Hematopoietic multipotent progenitor cell treated with erythropoietin and hydrocortisone succinate and interleukin-3 and kit ligand, for 15 days (in vitro differentiated cells): ENCODE measurements at regions not wholly inside any gene's neighbourhood (a gene's known extent, or its start where the extent isn't known, plus 50 kb on each side); places are given as distances from the start of the nearest gene placed in this dataset.
"Not testable (repeated sequence)": the region's sequence is repeated elsewhere in the genome, so short reads cannot be mapped to it uniquely, and the experiment has no call there.

Source experiments
- DNase-seq: peaks from one replicate; pipeline ENCODE4 v3.0.0-alpha.2; 2015; ENCODE audit warnings: low spot score

- DNase-seq = no peak
Observed at GRCh38 chr17:64772845-64773299, 110.8 kb upstream of the SMURF2 start.

GRCh38 chr17:64771980-64772844 is 110.1 kb upstream of the SMURF2 start:
- DNase-seq = no peak

DNA sequence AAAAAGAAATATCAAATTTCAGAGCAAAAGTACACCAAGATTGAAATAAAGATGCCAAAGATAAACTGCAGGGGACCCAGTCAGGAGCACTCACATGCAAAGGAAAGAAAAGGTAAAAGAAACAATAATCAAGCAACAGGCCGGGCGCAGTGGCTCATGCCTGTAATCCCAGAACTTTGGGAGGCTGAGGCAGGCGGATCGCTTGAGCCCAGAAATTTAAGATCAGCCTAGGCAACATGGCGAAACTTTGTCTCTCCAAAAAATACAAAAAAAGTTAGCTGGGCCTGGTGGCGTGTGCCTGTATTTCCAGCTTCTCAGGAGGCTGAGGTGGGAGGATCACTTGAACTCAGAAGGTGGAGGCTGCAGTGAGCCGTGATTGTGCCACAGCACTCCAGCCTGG is 107.6 kb upstream of the SMURF2 start:
- no peak for DNase-seq

GRCh38 chr17:64767269-64767997 is 105.3 kb upstream of the SMURF2 start:
- no peak for DNase-seq

- no peak for DNase-seq
Observed at GRCh38 chr17:64765191-64765889, 103.2 kb upstream of the SMURF2 start.

DNA sequence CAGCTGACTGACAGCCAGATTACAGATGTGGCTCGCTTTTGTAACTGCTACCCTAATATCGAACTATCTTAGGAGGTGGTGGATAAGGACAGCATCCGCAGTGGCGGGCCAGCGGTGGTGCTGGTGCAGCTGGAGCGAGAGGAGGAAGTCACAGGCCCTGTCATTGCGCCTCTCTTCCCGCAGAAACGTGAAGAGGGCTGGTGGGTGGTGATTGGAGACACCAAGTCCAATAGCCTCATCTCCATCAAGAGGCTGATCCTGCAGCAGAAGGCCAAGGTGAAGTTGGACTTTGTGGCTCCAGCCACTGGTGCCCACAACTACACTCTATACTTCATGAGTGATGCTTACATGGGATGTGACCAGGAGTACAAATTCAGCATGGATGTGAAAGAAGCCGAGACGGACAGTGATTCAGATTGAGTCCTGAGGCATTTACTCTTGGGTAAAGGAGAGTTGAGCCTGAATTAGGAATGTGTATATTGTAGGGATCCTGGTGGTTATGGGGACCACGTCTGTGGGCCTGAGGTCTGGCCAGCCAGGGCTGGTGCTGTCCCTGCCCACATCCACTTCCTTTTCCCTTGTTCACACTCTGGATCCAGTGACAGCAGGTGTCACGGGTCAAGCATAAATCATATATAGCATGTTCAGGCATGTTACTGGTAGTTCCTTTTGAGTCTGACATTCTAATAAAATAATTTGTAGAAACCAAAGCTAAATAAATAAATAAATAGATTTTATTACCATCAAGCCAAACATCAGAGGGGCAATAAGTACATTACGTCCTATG is 89.0 kb upstream of the SMURF2 start:
- no peak for DNase-seq

GRCh38 chr17:64750478-64750877 is 88.4 kb upstream of the SMURF2 start:
- DNase-seq = no peak

- DNase-seq = no peak
Observed at GRCh38 chr17:64749306-64749705, 87.2 kb upstream of the SMURF2 start.

GRCh38 chr17:64747938-64748540 is 85.9 kb upstream of the SMURF2 start:
- DNase-seq = no peak

GRCh38 chr17:64742326-64742725 is 80.2 kb upstream of the SMURF2 start:
- no peak for DNase-seq

DNA sequence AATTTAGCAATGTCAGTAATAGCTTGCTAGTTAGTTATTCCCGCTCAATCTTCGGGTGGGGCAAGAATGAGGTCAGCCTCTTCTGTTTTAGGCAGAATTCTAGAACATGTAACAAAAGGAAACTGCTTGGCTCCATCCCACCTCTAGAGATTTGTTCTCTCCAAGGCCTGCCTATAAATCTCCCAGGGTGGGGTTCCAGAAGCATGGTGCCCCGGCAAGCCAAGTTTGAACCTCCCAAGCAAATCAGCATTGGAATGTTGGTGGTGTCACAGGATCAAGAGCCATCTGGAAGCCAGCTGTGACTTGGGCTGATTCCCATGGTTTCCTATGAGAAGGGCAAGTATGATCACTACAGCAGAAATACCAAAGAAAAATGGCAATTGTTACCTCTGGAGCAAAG is 79.8 kb upstream of the SMURF2 start:
- DNase-seq = not testable (repeated sequence)

- DNase-seq = no peak
Observed at GRCh38 chr17:64741038-64741641, 79.0 kb upstream of the SMURF2 start.

- no peak for DNase-seq
Observed at GRCh38 chr17:64739316-64740058, 77.4 kb upstream of the SMURF2 start.

- DNase-seq = no peak
Observed at GRCh38 chr17:64736804-64737492, 74.8 kb upstream of the SMURF2 start.

- no peak for DNase-seq
Observed at GRCh38 chr17:64732336-64733006, 70.4 kb upstream of the SMURF2 start.

- not testable (repeated sequence) for DNase-seq
Observed at GRCh38 chr17:64730023-64730422, 67.9 kb upstream of the SMURF2 start.

- no peak for DNase-seq
Observed at GRCh38 chr17:64729201-64729600, 67.1 kb upstream of the SMURF2 start.

DNA sequence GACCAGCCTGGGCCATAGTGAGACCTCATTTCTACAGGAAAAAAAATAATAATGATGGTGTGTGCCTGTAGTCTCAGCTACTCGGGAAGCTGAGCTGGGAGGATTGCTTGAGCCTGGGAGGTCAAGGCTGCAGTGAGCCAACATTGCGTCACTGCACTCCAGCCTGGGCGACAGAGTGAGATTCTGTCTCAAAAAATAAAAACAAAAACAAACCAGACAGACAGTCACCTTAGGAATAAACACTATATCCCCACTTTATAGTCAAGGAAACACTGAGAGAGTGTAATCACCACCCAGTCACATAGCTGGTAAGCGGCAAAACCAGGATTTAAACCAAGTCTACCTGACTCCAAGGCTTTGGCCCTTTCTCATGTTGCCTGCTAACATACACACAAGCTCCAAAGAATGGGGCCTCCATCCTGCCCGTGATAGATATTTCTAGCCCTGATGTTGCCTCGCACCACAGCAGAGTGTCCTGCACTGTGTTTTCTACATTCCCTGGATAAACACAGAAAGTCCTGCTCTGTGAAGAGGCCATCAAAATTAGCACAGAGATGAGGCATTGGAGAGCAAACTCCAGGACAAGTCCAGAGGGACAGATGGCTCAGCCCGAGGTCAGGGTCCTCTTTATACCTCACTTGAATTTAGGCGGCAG is 66.1 kb upstream of the SMURF2 start:
- DNase-seq = no peak

- DNase-seq = not testable (repeated sequence)
Observed at GRCh38 chr17:64726025-64726424, 63.9 kb upstream of the SMURF2 start.
